ENCODE measurements at regions not wholly inside any gene's neighbourhood (a gene's known extent, or its start where the extent isn't known, plus 50 kb on each side); places are given as distances from the start of the nearest gene placed in this dataset.

GRCh38 chr1:191388283-191388682 lies 770.0 kb upstream of the RGS18 start:
- no peak overlapping the region for H3K4me3 ChIP-seq
- TF ChIP-seq POLR2AphosphoS5 (IDR thresholded peaks at IDR 0.05) (no peak), CTCF (IDR thresholded peaks at IDR 0.05 in 8 of 11, conservative IDR thresholded peaks at IDR 0.05 in 3 of 11) (no peak)
- H3K9me3 ChIP-seq, result peaks cover 0 to 52% (median 32%) of the 10 kb centered on the region in 8 donors
- DNase-seq, result no peak
- no peaks in the 10 kb centered on the region for H3K4me1 ChIP-seq
- H3K27me3 ChIP-seq (replicated peaks in 1 of 7), result no peaks in the 10 kb centered on the region
- intact Hi-C loops (cut with DNase I; ENCODE audit: low total_unique reads), result no loop called here
- H3K27ac ChIP-seq, result no peak overlapping the region
- H3K36me3 ChIP-seq, result no peaks in the 10 kb centered on the region

DNA sequence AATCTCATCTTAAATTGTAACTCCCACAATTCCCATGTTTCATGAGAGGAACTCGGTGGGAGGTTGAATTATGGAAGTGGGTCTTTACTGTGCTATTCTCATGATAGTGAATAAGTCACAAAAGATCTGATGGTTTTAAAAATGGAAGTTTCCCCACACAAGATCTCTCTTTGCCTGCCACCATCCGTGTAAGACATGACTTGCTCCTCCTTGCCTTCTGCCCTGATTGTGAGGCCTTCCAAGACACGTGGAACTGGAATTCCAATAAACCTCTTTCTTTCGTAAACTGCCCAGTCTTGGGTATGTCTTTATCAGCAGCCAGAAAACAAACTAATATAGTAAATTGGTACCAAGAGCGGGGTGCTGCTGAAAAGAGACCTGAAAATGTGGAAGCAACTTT lies 761.6 kb upstream of the RGS18 start:
- 68 to 88% (median 81%) methylated on average over 5 of the region's 5 CpGs for WGBS, 5 donors
- Histone ChIP-seq H3K27me3 (replicated peaks in 1 of 7) (no peaks in the 10 kb centered on the region), H3K36me3 (no peaks in the 10 kb centered on the region), H3K9me3 (peaks cover 0 to 41% (median 20%) of the 10 kb centered on the region in 8 donors), H3K4me1 (no peaks in the 10 kb centered on the region), H3K27ac (no peak overlapping the region), H3K4me3 (no peak overlapping the region)
- DNase-seq, result no peak
- intact Hi-C loops (cut with DNase I; ENCODE audit: low total_unique reads), result no loop called here
- no peak for TF ChIP-seq POLR2AphosphoS5 (IDR thresholded peaks at IDR 0.05)
- no peak for TF ChIP-seq CTCF (IDR thresholded peaks at IDR 0.05 in 8 of 11, conservative IDR thresholded peaks at IDR 0.05 in 3 of 11)
- no peak for TF ChIP-seq POLR2A (IDR thresholded peaks at IDR 0.05)

DNA sequence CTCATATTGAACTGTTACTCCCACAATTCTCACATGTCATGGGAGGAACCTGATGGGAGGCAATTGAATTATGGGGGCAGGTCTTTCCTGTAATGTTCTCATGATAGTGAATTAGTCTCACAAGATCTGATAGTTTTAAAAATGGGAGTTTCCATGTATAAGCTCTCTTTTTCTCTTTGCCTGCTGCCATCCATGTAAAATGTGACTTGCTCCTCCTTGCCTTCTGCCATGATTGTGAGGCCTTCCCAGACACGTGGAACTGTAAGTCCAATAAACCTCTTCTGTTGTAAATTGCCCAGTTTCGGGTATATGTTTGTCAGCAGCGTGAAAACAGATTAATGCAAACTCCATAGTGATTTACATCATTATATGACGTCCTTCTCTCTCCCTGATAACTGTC lies 759.7 kb upstream of the RGS18 start:
- H3K4me3 ChIP-seq, result no peak overlapping the region
- 72 to 90% (median 79%) methylated on average over 4 of the region's 4 CpGs for WGBS, 5 donors

GRCh38 chr1:191405417-191405816 lies 752.8 kb upstream of the RGS18 start:
- WGBS, 5 donors, result 68 to 84% (median 76%) methylated on average over 3 of the region's 3 CpGs
- no peaks in the 10 kb centered on the region for H3K36me3 ChIP-seq
- no peak for DNase-seq
- TF ChIP-seq POLR2A (IDR thresholded peaks at IDR 0.05), result no peak
- no peak for TF ChIP-seq POLR2AphosphoS5 (IDR thresholded peaks at IDR 0.05)
- TF ChIP-seq CTCF (IDR thresholded peaks at IDR 0.05 in 8 of 11, conservative IDR thresholded peaks at IDR 0.05 in 3 of 11), result no peak
- no peaks in the 10 kb centered on the region for H3K27me3 ChIP-seq (replicated peaks in 1 of 7)
- no peaks in the 10 kb centered on the region for H3K9me3 ChIP-seq
- H3K4me1 ChIP-seq, result no peaks in the 10 kb centered on the region
- H3K4me3 ChIP-seq, result no peak overlapping the region
- intact Hi-C loops (cut with DNase I; ENCODE audit: low total_unique reads), result no loop called here
- H3K27ac ChIP-seq, result no peak overlapping the region

More for the DNA sequence above, 759.7 kb upstream of the RGS18 start:
- no peaks in the 10 kb centered on the region for H3K27me3 ChIP-seq (replicated peaks in 1 of 7)
- TF ChIP-seq POLR2AphosphoS5 (IDR thresholded peaks at IDR 0.05), result no peak
- no peak for TF ChIP-seq POLR2A (IDR thresholded peaks at IDR 0.05)
- TF ChIP-seq CTCF (IDR thresholded peaks at IDR 0.05 in 8 of 11, conservative IDR thresholded peaks at IDR 0.05 in 3 of 11), result no peak
- no peaks in the 10 kb centered on the region for H3K4me1 ChIP-seq
- intact Hi-C loops (cut with DNase I; ENCODE audit: low total_unique reads), result no loop called here
- peaks cover 0 to 31% (median 17%) of the 10 kb centered on the region in 8 donors for H3K9me3 ChIP-seq
- no peak for DNase-seq
- H3K27ac ChIP-seq, result no peak overlapping the region
- no peaks in the 10 kb centered on the region for H3K36me3 ChIP-seq
